ENCODE measurements at regions not wholly inside any gene's neighbourhood (a gene's known extent, or its start where the extent isn't known, plus 50 kb on each side); places are given as distances from the start of the nearest gene placed in this dataset.

DNA sequence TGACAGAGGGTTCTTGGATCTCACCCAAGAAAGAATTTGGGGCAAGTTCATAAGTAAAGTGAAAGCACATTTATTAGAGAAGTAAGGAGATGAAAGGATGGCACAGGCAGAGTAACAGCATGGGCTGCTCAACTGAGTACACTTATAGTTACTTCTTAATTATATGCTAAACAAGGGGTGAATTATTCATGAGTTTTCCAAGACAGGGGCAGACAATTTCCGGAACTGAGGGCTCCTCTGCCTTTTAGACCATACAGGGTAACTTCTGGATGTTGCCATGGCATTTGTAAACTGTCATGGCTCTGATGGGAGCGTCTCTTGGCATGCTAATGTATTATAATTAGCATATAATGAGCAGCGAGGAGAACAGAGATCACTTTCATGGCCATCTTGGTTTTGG is 221.2 kb upstream of the STT3B start:
- Histone ChIP-seq H4K20me1 (replicated peaks; ENCODE audit: insufficient read depth) (no peaks in the 10 kb centered on the region), H3K36me3 (ENCODE audit: insufficient read depth) (peaks cover 3% of the 10 kb centered on the region; the same call in 1 of the 2 replicates), H3K27me3 (ENCODE audit: insufficient read depth) (no peaks in the 10 kb centered on the region), H3K27ac (ENCODE audit: low read depth) (no peak overlapping the region), H3F3A (replicated peaks; ENCODE audit: low read depth) (no peaks in the 10 kb centered on the region), H3K4me2 (no peak overlapping the region), H2AFZ (no peak overlapping the region), H3K4me3 (no peak overlapping the region), H3K9me2 (ENCODE audit: insufficient read depth) (peaks cover 19% of the 10 kb centered on the region), H3K4me1 (ENCODE audit: insufficient read depth) (no peaks in the 10 kb centered on the region), H3K79me2 (replicated peaks; ENCODE audit: insufficient read depth) (no peaks in the 10 kb centered on the region)
- Mint-ChIP-seq H3K4me3 (no peak overlapping the region), H3K4me1 (0 out of 3 replicates have a peak, but pooled peaks cover 3% of the 10 kb centered on the region), H3K9me3 (peaks cover 24% of the 10 kb centered on the region), H3K27ac (no peak overlapping the region), H3K27me3 (ENCODE audit: insufficient read depth, low read depth, poor library complexity) (no peaks in the 10 kb centered on the region), H3K36me3 (ENCODE audit: low read depth) (peaks cover 9% of the 10 kb centered on the region)
- ATAC-seq (no peak), DNase-seq (ENCODE audit: low spot score) (no peak)
- TF ChIP-seq CREB1 (CRISPR knock-in tag; IDR thresholded peaks at IDR 0.05; ENCODE audit: low read depth), result no peak
- TF ChIP-seq JUNB (IDR thresholded peaks at IDR 0.05; ENCODE audit: unreplicated experiment), result no peak
- TF ChIP-seq, protein P1, sequence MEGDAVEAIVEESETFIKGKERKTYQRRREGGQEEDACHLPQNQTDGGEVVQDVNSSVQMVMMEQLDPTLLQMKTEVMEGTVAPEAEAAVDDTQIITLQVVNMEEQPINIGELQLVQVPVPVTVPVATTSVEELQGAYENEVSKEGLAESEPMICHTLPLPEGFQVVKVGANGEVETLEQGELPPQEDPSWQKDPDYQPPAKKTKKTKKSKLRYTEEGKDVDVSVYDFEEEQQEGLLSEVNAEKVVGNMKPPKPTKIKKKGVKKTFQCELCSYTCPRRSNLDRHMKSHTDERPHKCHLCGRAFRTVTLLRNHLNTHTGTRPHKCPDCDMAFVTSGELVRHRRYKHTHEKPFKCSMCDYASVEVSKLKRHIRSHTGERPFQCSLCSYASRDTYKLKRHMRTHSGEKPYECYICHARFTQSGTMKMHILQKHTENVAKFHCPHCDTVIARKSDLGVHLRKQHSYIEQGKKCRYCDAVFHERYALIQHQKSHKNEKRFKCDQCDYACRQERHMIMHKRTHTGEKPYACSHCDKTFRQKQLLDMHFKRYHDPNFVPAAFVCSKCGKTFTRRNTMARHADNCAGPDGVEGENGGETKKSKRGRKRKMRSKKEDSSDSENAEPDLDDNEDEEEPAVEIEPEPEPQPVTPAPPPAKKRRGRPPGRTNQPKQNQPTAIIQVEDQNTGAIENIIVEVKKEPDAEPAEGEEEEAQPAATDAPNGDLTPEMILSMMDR (conservative IDR thresholded peaks at IDR 0.05; ENCODE audit: low read depth in 2 of 2), result no peak
- no peak for TF ChIP-seq ZNF331 (CRISPR knock-in tag; IDR thresholded peaks at IDR 0.05; ENCODE audit: low read depth)
- TF ChIP-seq, protein P2, sequence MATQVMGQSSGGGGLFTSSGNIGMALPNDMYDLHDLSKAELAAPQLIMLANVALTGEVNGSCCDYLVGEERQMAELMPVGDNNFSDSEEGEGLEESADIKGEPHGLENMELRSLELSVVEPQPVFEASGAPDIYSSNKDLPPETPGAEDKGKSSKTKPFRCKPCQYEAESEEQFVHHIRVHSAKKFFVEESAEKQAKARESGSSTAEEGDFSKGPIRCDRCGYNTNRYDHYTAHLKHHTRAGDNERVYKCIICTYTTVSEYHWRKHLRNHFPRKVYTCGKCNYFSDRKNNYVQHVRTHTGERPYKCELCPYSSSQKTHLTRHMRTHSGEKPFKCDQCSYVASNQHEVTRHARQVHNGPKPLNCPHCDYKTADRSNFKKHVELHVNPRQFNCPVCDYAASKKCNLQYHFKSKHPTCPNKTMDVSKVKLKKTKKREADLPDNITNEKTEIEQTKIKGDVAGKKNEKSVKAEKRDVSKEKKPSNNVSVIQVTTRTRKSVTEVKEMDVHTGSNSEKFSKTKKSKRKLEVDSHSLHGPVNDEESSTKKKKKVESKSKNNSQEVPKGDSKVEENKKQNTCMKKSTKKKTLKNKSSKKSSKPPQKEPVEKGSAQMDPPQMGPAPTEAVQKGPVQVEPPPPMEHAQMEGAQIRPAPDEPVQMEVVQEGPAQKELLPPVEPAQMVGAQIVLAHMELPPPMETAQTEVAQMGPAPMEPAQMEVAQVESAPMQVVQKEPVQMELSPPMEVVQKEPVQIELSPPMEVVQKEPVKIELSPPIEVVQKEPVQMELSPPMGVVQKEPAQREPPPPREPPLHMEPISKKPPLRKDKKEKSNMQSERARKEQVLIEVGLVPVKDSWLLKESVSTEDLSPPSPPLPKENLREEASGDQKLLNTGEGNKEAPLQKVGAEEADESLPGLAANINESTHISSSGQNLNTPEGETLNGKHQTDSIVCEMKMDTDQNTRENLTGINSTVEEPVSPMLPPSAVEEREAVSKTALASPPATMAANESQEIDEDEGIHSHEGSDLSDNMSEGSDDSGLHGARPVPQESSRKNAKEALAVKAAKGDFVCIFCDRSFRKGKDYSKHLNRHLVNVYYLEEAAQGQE (IDR thresholded peaks at IDR 0.05; ENCODE audit: unreplicated experiment), result no peak
- no peak for TF ChIP-seq STAT1 (IDR thresholded peaks at IDR 0.05; ENCODE audit: unreplicated experiment)
- no peak for TF ChIP-seq ETS1 (IDR thresholded peaks at IDR 0.05)
- TF ChIP-seq EZH2 (IDR thresholded peaks at IDR 0.05; ENCODE audit: low read depth, unreplicated experiment), result no peak
- TF ChIP-seq EZH2phosphoT487 (IDR thresholded peaks at IDR 0.05; ENCODE audit: unreplicated experiment), result no peak
- no peak for TF ChIP-seq NANOG (IDR thresholded peaks at IDR 0.05; ENCODE audit: borderline replicate concordance)
- TF ChIP-seq POLR2AphosphoS5 (IDR thresholded peaks at IDR 0.05; ENCODE audit: low read depth), result no peak
